Astrocyte of the hippocampus (primary cell): ENCODE measurements at regions not wholly inside any gene's neighbourhood (a gene's known extent, or its start where the extent isn't known, plus 50 kb on each side); places are given as distances from the start of the nearest gene placed in this dataset.

Experiments
- DNase-seq: peaks from one replicate; pipeline ENCODE4 v3.0.0; 2011; ENCODE audit warnings: low read depth, low spot score

GRCh38 chr12:42804928-42805327 is 215.4 kb upstream of the PRICKLE1 start:
- DNase-seq = no peak

DNA sequence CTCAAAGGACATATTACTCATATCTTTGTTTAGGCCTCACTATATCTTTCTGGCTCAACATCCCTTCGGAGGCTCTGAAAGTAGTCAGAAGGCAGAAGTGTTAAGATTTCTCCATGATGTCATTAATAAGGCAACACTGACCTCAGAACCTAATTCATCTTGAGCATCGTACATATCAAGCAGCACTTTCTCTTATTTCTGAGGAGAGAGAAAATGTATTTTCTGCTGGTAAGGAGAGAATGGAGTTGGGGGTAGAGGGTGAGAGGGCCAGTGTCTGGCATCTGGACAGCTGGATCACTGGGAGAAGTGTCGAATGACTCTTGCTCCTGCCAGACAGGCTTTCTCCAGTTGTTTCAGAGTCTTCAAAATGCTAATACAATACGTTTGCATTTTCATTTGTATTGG is 213.2 kb upstream of the PRICKLE1 start:
- no peak for DNase-seq

DNA sequence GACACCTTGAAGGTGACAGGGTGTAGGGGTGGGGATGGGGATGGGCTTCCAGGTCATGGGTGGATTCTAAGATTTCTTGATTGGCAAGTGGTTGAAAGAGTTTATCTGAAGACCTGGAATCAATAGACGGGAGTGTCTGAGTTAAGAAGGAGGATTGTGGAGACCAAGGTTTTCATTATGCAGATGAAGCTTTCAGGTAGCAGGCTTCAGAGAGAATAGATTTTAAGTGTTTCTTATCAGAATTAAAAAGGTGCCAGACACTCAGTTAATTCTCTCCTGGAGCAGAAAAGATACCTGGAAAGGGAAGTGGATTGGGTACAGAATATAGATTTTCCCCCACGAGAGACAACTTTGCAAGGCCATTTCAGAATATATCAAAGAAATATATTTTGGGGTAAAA is 211.7 kb upstream of the PRICKLE1 start:
- no peak for DNase-seq

DNA sequence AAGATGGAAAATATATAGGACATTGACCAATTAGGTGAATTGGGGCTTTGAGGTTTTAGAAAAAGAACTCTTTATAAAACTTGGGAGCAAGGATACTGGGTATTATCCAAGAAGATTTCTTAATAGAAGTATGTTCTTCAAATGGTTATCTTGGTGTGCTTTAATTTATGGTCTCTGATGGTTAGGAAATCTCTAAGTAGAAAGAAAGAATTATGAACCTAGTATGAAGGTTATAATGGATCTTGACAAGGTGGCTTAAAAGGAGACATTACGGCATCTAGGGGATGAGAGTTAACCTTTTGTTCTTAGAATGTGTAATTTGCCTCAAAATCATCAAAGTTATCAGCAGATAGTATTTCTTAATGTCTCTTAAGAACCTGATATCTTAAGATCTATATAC is 210.4 kb upstream of the PRICKLE1 start:
- no peak for DNase-seq

DNA sequence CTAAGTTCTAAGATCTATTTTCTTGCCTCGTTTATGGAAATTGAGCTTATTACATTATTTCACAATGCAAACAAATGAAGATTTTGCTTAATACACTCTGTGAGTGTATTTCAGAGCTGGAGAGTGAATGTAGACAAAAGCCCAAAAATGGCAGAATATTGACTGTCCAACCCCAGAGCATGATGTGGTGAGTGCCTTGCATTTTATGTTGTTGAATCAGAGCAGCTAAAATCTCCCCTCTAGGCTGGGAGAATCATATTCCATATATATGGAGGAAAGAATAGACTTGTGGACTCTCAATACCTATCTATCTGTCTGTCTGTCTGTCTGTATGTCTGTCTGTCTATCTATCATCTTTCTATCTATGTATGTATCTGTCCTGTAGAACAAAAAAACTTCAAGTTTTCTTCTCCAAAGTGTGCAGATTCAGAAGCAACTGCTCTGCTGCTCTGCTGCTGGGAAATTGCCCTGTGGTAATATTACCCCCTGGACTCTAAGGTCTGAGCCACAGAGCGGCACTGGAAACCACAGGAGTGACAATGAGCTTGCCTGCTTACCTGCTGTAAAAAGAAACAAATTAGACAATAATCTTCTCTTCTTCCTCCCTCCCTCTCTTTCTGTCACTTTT is 209.4 kb upstream of the PRICKLE1 start:
- peak; percentile 83 for DNase-seq

- DNase-seq = no peak
These were observed 205.3 kb upstream of the PRICKLE1 start for GRCh38 chr12:42794806-42795205.

- DNase-seq = no peak
These were observed 203.6 kb upstream of the PRICKLE1 start for GRCh38 chr12:42793166-42793565.

DNA sequence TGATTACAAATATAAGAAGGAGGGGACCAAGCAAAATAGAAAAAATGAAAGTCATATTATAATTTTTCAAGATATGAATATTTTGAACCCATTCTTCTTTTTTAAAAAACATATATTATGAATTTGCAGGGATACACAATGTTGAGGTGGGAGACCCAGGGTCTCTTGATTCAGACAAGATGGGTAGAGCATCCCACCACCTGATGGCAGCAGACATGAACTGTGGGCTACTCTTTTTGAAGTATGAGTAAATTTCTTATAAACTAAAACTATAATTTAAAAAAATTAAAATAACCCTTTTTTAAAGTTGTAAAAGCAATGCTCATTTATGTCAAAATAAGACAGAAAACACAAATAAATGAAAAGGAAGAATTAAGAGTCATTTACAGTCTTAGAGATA is 202.7 kb upstream of the PRICKLE1 start:
- DNase-seq = no peak

- peak; percentile 9 for DNase-seq
These were observed 201.9 kb upstream of the PRICKLE1 start for GRCh38 chr12:42791399-42791798.

GRCh38 chr12:42790761-42791151 is 201.2 kb upstream of the PRICKLE1 start:
- peak; percentile 88 for DNase-seq

- DNase-seq = peak; percentile 6
These were observed 200.5 kb upstream of the PRICKLE1 start for GRCh38 chr12:42789808-42790760.

GRCh38 chr12:42786400-42787148 is 197.0 kb upstream of the PRICKLE1 start:
- peak; percentile 52 for DNase-seq

- DNase-seq = no peak
These were observed 196.4 kb upstream of the PRICKLE1 start for GRCh38 chr12:42785944-42786343.

DNA sequence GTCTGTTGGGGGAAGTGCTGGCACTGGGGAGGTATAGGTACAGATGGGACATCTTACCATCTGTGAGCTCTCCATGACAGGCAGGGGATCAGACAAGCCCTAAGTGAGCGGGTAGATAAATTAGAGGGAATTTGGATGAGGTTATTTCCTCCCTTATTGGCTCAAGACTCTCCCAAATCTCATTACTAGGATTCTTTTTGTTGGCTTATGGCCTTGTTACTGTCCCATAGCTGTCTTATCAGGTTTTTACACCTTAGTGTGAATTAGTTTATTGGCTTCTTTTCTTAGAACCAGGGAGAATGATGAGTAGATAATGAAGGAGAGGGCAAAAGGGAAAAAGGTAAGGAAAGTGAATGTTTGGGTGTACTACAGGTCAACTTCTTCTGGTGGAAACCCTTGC is 191.1 kb upstream of the PRICKLE1 start:
- no peak for DNase-seq

DNA sequence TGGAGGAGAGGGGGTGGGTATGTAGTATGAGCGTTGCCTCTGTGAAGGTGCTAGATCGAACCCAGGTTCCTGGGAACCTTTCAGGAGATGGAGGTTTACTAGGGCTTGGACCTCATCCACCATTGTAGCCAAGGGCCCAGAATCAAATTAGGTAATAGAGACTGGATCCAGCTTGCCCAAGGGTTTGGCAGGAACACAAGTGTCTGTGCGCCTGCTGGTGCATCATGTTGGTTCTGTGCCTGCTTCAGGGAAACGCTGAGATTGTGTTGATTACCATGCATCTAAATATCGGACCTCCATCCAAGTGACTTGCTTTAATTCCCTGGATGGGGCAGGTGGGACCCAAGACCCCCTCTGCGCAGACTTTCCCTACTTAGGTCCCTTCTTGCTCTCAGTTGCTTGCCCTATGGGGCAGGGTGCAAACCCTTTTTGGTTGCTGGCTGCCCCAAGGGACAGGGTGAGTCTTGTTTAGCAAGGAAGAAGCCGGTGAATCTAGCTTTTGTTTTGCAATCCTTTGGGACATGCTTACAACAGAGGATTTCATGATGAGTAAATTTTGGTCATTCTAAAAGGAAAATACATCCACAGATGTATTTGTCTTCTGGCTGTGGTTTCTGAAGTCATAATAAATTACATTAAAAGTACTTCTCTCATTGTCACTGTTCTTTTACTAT is 189.8 kb upstream of the PRICKLE1 start:
- no peak for DNase-seq

- no peak for DNase-seq
These were observed 186.8 kb upstream of the PRICKLE1 start for GRCh38 chr12:42776396-42776795.

DNA sequence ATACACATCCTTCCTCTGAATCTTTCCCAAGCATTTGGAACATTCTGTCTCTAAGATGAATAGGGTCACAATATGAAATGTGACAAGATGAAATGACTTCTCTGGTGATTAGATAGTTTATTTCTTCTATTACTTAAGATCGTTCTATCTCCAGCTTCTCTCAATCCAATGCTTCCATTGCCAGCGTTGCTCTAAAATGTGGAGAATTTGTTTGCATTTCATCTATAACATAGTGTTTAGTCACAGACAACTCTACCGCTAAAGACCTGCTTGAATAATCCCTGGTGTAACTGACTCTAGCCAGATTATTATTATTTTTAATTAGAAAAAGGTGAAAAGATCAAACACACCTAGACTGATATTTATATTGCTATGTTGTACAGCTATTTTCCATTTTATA is 184.7 kb upstream of the PRICKLE1 start:
- DNase-seq = no peak

- DNase-seq = no peak
These were observed 180.7 kb upstream of the PRICKLE1 start for GRCh38 chr12:42770261-42770660.

GRCh38 chr12:42769455-42769854 is 179.9 kb upstream of the PRICKLE1 start:
- DNase-seq = no peak

- DNase-seq = no peak
These were observed 178.5 kb upstream of the PRICKLE1 start for GRCh38 chr12:42767998-42768397.

DNA sequence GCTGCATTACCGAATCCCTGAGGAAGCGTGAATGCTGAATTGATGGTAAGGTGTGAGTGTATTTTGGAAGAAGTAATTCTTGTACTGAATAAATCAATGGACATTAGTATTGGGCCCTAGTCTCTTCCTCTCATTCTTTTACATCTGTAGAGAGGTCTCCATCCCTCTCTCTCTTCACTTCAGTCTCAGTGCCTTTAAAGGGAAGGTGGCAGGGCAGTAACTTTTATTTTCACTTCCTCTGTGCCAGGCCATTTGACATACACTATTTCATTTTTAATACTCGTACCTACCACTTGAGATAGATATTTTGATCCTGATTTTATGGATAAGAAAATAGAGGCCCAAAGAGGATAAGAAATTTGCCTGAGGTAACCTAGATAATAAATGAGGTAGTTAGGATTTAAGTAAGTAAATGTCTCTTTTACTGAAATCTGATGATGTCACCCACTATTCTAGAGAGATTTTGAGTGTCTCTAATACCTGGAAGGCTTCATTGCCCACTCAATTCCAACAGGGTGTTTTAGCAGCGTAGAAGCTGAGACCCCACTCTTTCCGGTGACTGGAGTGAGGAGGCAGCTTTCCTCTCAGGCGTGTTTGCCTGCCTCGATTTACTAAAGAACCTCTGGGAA is 177.9 kb upstream of the PRICKLE1 start:
- DNase-seq = no peak
